Panc1 (cell line): ENCODE measurements at regions not wholly inside any gene's neighbourhood (a gene's known extent, or its start where the extent isn't known, plus 50 kb on each side); places are given as distances from the start of the nearest gene placed in this dataset.

Experiments
- CTCF ChIP-seq: fragments of 450-650 bp; IDR thresholded peaks from 2 replicates; pipeline ENCODE4 v1.5.1; 2017; ENCODE audit warnings: mild to moderate bottlenecking
- POLR2AphosphoS5 ChIP-seq: IDR thresholded peaks from 2 replicates; pipeline ENCODE4 v1.6.1; 2012; ENCODE audit warnings: mild to moderate bottlenecking, low read depth, low read length, moderate library complexity
- REST ChIP-seq, 2 experiments: IDR thresholded peaks; 2 replicates each; pipeline ENCODE4 v1.6.1; 2011 to 2012; ENCODE audit warnings: low read depth in 2 of 2, control low read depth in 1 of 2, low read length in 1 of 2, mild to moderate bottlenecking in 1 of 2, moderate library complexity in 1 of 2; ENCODE audit not compliant: insufficient read depth in 1 of 2
- SIN3A ChIP-seq: IDR thresholded peaks from 2 replicates; pipeline ENCODE4 v1.6.1; 2012; ENCODE audit warnings: low read depth, mild to moderate bottlenecking, low read length, moderate library complexity, borderline replicate concordance; ENCODE audit not compliant: insufficient read depth
- TCF7L2 ChIP-seq: IDR thresholded peaks from 2 replicates; pipeline ENCODE4 v1.6.1; 2011; ENCODE audit warnings: mild to moderate bottlenecking, low read depth, low read length, inconsistent platforms

- no peak for TF ChIP-seq CTCF
- no peak for TF ChIP-seq POLR2AphosphoS5
- no peak for TF ChIP-seq REST (IDR thresholded peaks at IDR 0.05; ENCODE audit: insufficient read depth in 1 of 2, low read depth in 2 of 2, low read length in 1 of 2)
- TF ChIP-seq SIN3A = no peak
- TF ChIP-seq TCF7L2 = no peak
Observed at GRCh38 chr11:31943056-31943780, 132.1 kb upstream of the PAX6 start.
